GM21381 (cell line): ENCODE measurements at regions not wholly inside any gene's neighbourhood (a gene's known extent, or its start where the extent isn't known, plus 50 kb on each side); places are given as distances from the start of the nearest gene placed in this dataset.

Experiments
- ATAC-seq: cut with Tn5 transposase; IDR thresholded peaks from one replicate; pipeline ENCODE4 v1.9.1; 2021; ENCODE audit warnings: mild to moderate bottlenecking, moderate library complexity; ENCODE audit not compliant: unreplicated experiment

- no peak for ATAC-seq
These were observed 53.6 kb upstream of the LYVE1 start for GRCh38 chr11:10622108-10622507.

- no peak for ATAC-seq
These were observed 50.7 kb upstream of the LYVE1 start for GRCh38 chr11:10619131-10619680.

- ATAC-seq: no peak
These were observed 50.0 kb upstream of the LYVE1 start for GRCh38 chr11:10618490-10618889.
